Transverse colon (tissue), 4 donors: ENCODE measurements at regions not wholly inside any gene's neighbourhood (a gene's known extent, or its start where the extent isn't known, plus 50 kb on each side); places are given as distances from the start of the nearest gene placed in this dataset.

ENCODE experiments used
- DNase-seq: peaks from one replicate; pipeline ENCODE4 v3.0.0-alpha.2; 2019
- H3K27ac ChIP-seq, 4 donors: fragments of 200-600 bp; sonication (generic); 2 replicates each; pipeline ENCODE4 v1.5.1; 2016 to 2018; ENCODE audit warnings: inconsistent platforms in 4 of 4
- H3K27me3 ChIP-seq: fragments of 200-600 bp; sonication (generic); 2 replicates; pipeline ENCODE4 v1.5.1; 2017; ENCODE audit warnings: inconsistent platforms
- H3K36me3 ChIP-seq, 4 donors: fragments of 200-600 bp; sonication (generic); 2 replicates each; pipeline ENCODE4 v1.5.1; 2017 to 2019; ENCODE audit warnings: inconsistent platforms in 4 of 4
- H3K4me1 ChIP-seq, 4 donors: fragments of 200-600 bp; sonication (generic); 2 replicates each; pipeline ENCODE4 v1.5.1; 2017 to 2020; ENCODE audit warnings: inconsistent platforms in 4 of 4
- H3K4me3 ChIP-seq, 4 donors: fragments of 200-600 bp; sonication (generic); 1 replicate in 1 of 4; 2 replicates in 3 of 4; pipeline versions ENCODE4 v1.5.1 to v1.6.1; 2017 to 2019; ENCODE audit warnings: inconsistent platforms in 4 of 4
- H3K9me3 ChIP-seq, 2 donors: fragments of 200-600 bp; sonication (generic); 2 replicates each; pipeline ENCODE4 v1.5.1; 2017 to 2019; ENCODE audit warnings: inconsistent platforms in 2 of 2
- EP300 ChIP-seq: sonication (generic); formaldehyde crosslinking; IDR thresholded peaks from one replicate; pipeline ENCODE4 v1.6.1; 2017; ENCODE audit warnings: antibody characterized with exemption, low read depth
- POLR2A ChIP-seq: fragments of 450-650 bp; IDR thresholded peaks from one replicate; pipeline ENCODE4 v1.6.1; 2016; ENCODE audit warnings: antibody characterized with exemption, mild to moderate bottlenecking, moderate library complexity
- POLR2AphosphoS5 ChIP-seq, 3 donors: sonication (generic); formaldehyde crosslinking; IDR thresholded peaks; one replicate each; pipeline ENCODE4 v1.6.1; 2016; ENCODE audit warnings: antibody characterized with exemption in 3 of 3
- WGBS, 2 donors: methylation state at CpG; one replicate each; pipeline ENCODE4 v1.1.5; 2018; ENCODE audit warnings: low coverage in 1 of 2; 5-methylcytosine and 5-hydroxymethylcytosine counted together
- in situ Hi-C, 4 donors: fragments of 200-750 bp; cut with MboI; loops; one replicate each; pipeline versions ENCODE4 v1.15.0 to v1.15.1; 2017; ENCODE audit warnings: low sequenced_read_pairs in 3 of 4, low pct_ligation_motif_present in 1 of 4, low pct_unique_long_range_greater_than_20kb in 1 of 4
- intact Hi-C: fragments of 100-400 bp; cut with DNase I; formaldehyde crosslinking; loops from one replicate; pipeline ENCODE4 v1.15.1; 2023; ENCODE audit warnings: low total_unique reads
- TF ChIP-seq, protein P1 (sequence below), 5 experiments: fragments of 200-600 bp in 3 of 5; fragments of 450-650 bp in 2 of 5; sonication (generic) in 3 of 5; IDR thresholded peaks; 1 replicate in 2 of 5; 2 replicates in 3 of 5; pipeline ENCODE4 v1.5.1; 2016 to 2017; ENCODE audit warnings: antibody characterized with exemption in 5 of 5, inconsistent platforms in 3 of 5, mild to moderate bottlenecking in 2 of 5, moderate library complexity in 1 of 5

- Histone ChIP-seq H3K4me3 (no peak overlapping the region), H3K27me3 (no peaks in the 10 kb centered on the region), H3K4me1 (no peaks in the 10 kb centered on the region), H3K27ac (no peak overlapping the region), H3K9me3 (no peaks in the 10 kb centered on the region), H3K36me3 (no peaks in the 10 kb centered on the region)
- DNase-seq, result no peak
- intact Hi-C loops (no loop called here), in situ Hi-C loops (no loop called here)
- no peak for TF ChIP-seq POLR2A
- no peak for TF ChIP-seq EP300
- WGBS, 2 donors, result 64 to 71% methylated on average over 1 to 2 of the region's 2 CpGs
Measured at GRCh38 chr1:173267453-173267945, 60.4 kb upstream of the TNFSF4 start.

- in situ Hi-C loops, result no loop called here
- no peaks in the 10 kb centered on the region for H3K9me3 ChIP-seq
- no peaks in the 10 kb centered on the region for H3K27me3 ChIP-seq
- 69 to 93% methylated on average over 1 of the region's 1 CpG for WGBS, 2 donors
- no peak overlapping the region for H3K27ac ChIP-seq
- H3K36me3 ChIP-seq, result no peaks in the 10 kb centered on the region
- no peak for DNase-seq
- H3K4me3 ChIP-seq, result no peak overlapping the region
- intact Hi-C loops, result no loop called here
- TF ChIP-seq, protein P1, sequence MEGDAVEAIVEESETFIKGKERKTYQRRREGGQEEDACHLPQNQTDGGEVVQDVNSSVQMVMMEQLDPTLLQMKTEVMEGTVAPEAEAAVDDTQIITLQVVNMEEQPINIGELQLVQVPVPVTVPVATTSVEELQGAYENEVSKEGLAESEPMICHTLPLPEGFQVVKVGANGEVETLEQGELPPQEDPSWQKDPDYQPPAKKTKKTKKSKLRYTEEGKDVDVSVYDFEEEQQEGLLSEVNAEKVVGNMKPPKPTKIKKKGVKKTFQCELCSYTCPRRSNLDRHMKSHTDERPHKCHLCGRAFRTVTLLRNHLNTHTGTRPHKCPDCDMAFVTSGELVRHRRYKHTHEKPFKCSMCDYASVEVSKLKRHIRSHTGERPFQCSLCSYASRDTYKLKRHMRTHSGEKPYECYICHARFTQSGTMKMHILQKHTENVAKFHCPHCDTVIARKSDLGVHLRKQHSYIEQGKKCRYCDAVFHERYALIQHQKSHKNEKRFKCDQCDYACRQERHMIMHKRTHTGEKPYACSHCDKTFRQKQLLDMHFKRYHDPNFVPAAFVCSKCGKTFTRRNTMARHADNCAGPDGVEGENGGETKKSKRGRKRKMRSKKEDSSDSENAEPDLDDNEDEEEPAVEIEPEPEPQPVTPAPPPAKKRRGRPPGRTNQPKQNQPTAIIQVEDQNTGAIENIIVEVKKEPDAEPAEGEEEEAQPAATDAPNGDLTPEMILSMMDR (IDR thresholded peaks at IDR 0.05), result no peak
- TF ChIP-seq EP300, result no peak
- no peak for TF ChIP-seq POLR2A
- no peak for TF ChIP-seq POLR2AphosphoS5 (IDR thresholded peaks at IDR 0.05)
- H3K4me1 ChIP-seq, result no peaks in the 10 kb centered on the region
Measured at GRCh38 chr1:173268261-173268660, 61.1 kb upstream of the TNFSF4 start.

- TF ChIP-seq POLR2AphosphoS5 (IDR thresholded peaks at IDR 0.05), result no peak
- TF ChIP-seq POLR2A, result no peak
- TF ChIP-seq, protein P1 (IDR thresholded peaks at IDR 0.05), result no peak
- no peak for TF ChIP-seq EP300
- Histone ChIP-seq H3K27me3 (no peaks in the 10 kb centered on the region), H3K36me3 (no peaks in the 10 kb centered on the region), H3K4me3 (no peak overlapping the region), H3K4me1 (no peaks in the 10 kb centered on the region), H3K27ac (no peak overlapping the region), H3K9me3 (no peaks in the 10 kb centered on the region)
- intact Hi-C loops, result no loop called here
- DNase-seq, result no peak
- 75% methylated on average over 3 of the region's 3 CpGs for WGBS, 2 donors
- in situ Hi-C loops, result no loop called here
Measured at GRCh38 chr1:173268786-173269277, 61.7 kb upstream of the TNFSF4 start.

- no peak overlapping the region for H3K27ac ChIP-seq
- H3K36me3 ChIP-seq, result no peaks in the 10 kb centered on the region
- no peaks in the 10 kb centered on the region for H3K9me3 ChIP-seq
- TF ChIP-seq POLR2AphosphoS5 (IDR thresholded peaks at IDR 0.05) (no peak), POLR2A (no peak), EP300 (no peak)
- TF ChIP-seq, protein P1 (IDR thresholded peaks at IDR 0.05), result no peak
- no peaks in the 10 kb centered on the region for H3K4me1 ChIP-seq
- intact Hi-C loops, result no loop called here
- DNase-seq, result no peak
- in situ Hi-C loops, result no loop called here
- no peaks in the 10 kb centered on the region for H3K27me3 ChIP-seq
- H3K4me3 ChIP-seq, result no peak overlapping the region
- WGBS, 2 donors, result 86 to 89% methylated on average over 2 of the region's 2 CpGs
Measured at GRCh38 chr1:173269490-173270230, 62.5 kb upstream of the TNFSF4 start.
